H9 (cell line): ENCODE measurements at regions not wholly inside any gene's neighbourhood (a gene's known extent, or its start where the extent isn't known, plus 50 kb on each side); places are given as distances from the start of the nearest gene placed in this dataset.

Experiments
- DNase-seq: peaks from one replicate; pipeline ENCODE4 v3.0.0-alpha.2; 2017
- H2AFZ ChIP-seq: one replicate; pipeline ENCODE4 v1.6.1; 2013; ENCODE audit warnings: mild to moderate bottlenecking, low read length, control low read depth, moderate library complexity
- H2AK5ac ChIP-seq: 2 replicates; pipeline ENCODE4 v1.6.1; 2013; ENCODE audit warnings: low read length, control low read depth, mixed read lengths; ENCODE audit not compliant: insufficient read length
- H2BK120ac ChIP-seq: one replicate; pipeline ENCODE4 v1.6.1; 2013; ENCODE audit warnings: low read depth, mild to moderate bottlenecking, low read length, control low read depth, inconsistent platforms; ENCODE audit not compliant: poor library complexity, severe bottlenecking
- H2BK12ac ChIP-seq: 2 replicates; pipeline ENCODE4 v1.6.1; 2013; ENCODE audit warnings: low read length, control low read depth, mixed read lengths, low read depth; ENCODE audit not compliant: insufficient read length
- H2BK15ac ChIP-seq: 2 replicates; pipeline ENCODE4 v1.6.1; 2013; ENCODE audit warnings: low read depth, low read length, control low read depth
- H2BK20ac ChIP-seq: one replicate; pipeline ENCODE4 v1.6.1; 2013; ENCODE audit warnings: low read depth, mild to moderate bottlenecking, low read length, control low read depth, inconsistent platforms; ENCODE audit not compliant: poor library complexity, severe bottlenecking
- H2BK5ac ChIP-seq: 2 replicates; pipeline ENCODE4 v1.6.1; 2013; ENCODE audit warnings: low read length, control low read depth, mixed read lengths; ENCODE audit not compliant: insufficient read length
- H3K14ac ChIP-seq: 2 replicates; pipeline ENCODE4 v1.6.1; 2013; ENCODE audit warnings: low read length, control low read depth; ENCODE audit not compliant: insufficient read depth
- H3K18ac ChIP-seq: 2 replicates; pipeline ENCODE4 v1.6.1; 2013; ENCODE audit warnings: low read depth, mild to moderate bottlenecking, mixed read lengths, low read length, control low read depth; ENCODE audit not compliant: insufficient read length
- H3K23ac ChIP-seq: 2 replicates; pipeline ENCODE4 v1.6.1; 2013; ENCODE audit warnings: low read length, control low read depth, mixed read lengths, low read depth; ENCODE audit not compliant: insufficient read length
- H3K23me2 ChIP-seq: 2 replicates; pipeline ENCODE4 v1.6.1; 2013; ENCODE audit warnings: low read depth, mild to moderate bottlenecking, mixed read lengths, low read length, control low read depth; ENCODE audit not compliant: insufficient read length, poor library complexity, severe bottlenecking
- H3K27ac ChIP-seq: 2 replicates; pipeline ENCODE4 v1.5.1; 2013; ENCODE audit warnings: low read length, control low read depth, mixed read lengths, low read depth; ENCODE audit not compliant: insufficient read length
- H3K27me3 ChIP-seq: 2 replicates; pipeline ENCODE4 v1.6.1; 2013; ENCODE audit warnings: low read length, control low read depth, inconsistent platforms; ENCODE audit not compliant: insufficient read depth
- H3K4ac ChIP-seq: 2 replicates; pipeline ENCODE4 v1.6.1; 2013; ENCODE audit warnings: low read depth, mild to moderate bottlenecking, control low read depth, inconsistent platforms, low read length, moderate library complexity
- H3K4me1 ChIP-seq: 2 replicates; pipeline ENCODE4 v1.6.1; 2013; ENCODE audit warnings: low read length, control low read depth, inconsistent platforms; ENCODE audit not compliant: insufficient read depth
- H3K4me2 ChIP-seq: 2 replicates; pipeline ENCODE4 v1.6.1; 2013; ENCODE audit warnings: low read length, control low read depth, mixed read lengths; ENCODE audit not compliant: insufficient read length, insufficient read depth
- H3K56ac ChIP-seq: 2 replicates; pipeline ENCODE4 v1.6.1; 2013; ENCODE audit warnings: low read depth, mild to moderate bottlenecking, mixed read lengths, low read length, control low read depth; ENCODE audit not compliant: insufficient read length
- H3K79me1 ChIP-seq: 2 replicates; pipeline ENCODE4 v1.6.1; 2013; ENCODE audit warnings: low read depth, mild to moderate bottlenecking, moderate library complexity, low read length, control low read depth, inconsistent platforms; ENCODE audit not compliant: insufficient read depth, poor library complexity, severe bottlenecking
- H3K79me2 ChIP-seq: 2 replicates; pipeline ENCODE4 v1.6.1; 2013; ENCODE audit warnings: low read length, control low read depth, inconsistent platforms; ENCODE audit not compliant: insufficient read depth
- H3K9ac ChIP-seq: 2 replicates; pipeline ENCODE4 v1.6.1; 2013; ENCODE audit warnings: low read length, control low read depth, mixed read lengths; ENCODE audit not compliant: insufficient read length; ENCODE audit errors: extremely low read depth
- H3K9me3 ChIP-seq: one replicate; pipeline ENCODE4 v1.6.1; 2013; ENCODE audit warnings: low read depth, low read length, inconsistent platforms; ENCODE audit not compliant: control insufficient read depth
- H3T11ph ChIP-seq: one replicate; pipeline ENCODE4 v1.6.1; 2013; ENCODE audit warnings: mild to moderate bottlenecking, low read length, control low read depth, inconsistent platforms
- H4K20me1 ChIP-seq: one replicate; pipeline ENCODE4 v1.6.1; 2013; ENCODE audit not compliant: control insufficient read depth, insufficient read length, insufficient read depth
- H4K5ac ChIP-seq: 2 replicates; pipeline ENCODE4 v1.6.1; 2013; ENCODE audit warnings: low read depth, mild to moderate bottlenecking, mixed read lengths, low read length, control low read depth; ENCODE audit not compliant: insufficient read length
- H4K8ac ChIP-seq: replicated peaks from 2 replicates; pipeline ENCODE4 v1.6.1; 2013; ENCODE audit warnings: low read length, control low read depth, mixed read lengths, low read depth; ENCODE audit not compliant: insufficient read length
- H4K91ac ChIP-seq: 2 replicates; pipeline ENCODE4 v1.6.1; 2013; ENCODE audit warnings: low read depth, mild to moderate bottlenecking, moderate library complexity, mixed read lengths, low read length, control low read depth; ENCODE audit not compliant: insufficient read length
- H3K27ac Mint-ChIP-seq, 3 experiments: 2 replicates in 2 of 3; 3 replicates in 1 of 3; pipeline ENCODE4 v1.8.0; 2020 to 2021; ENCODE audit warnings: mixed read lengths in 3 of 3, mild to moderate bottlenecking in 1 of 3, moderate library complexity in 1 of 3
- H3K27me3 Mint-ChIP-seq: 2 replicates; pipeline ENCODE4 v1.8.0; 2021; ENCODE audit warnings: low read depth, mild to moderate bottlenecking, moderate library complexity, mixed read lengths
- H3K36me3 Mint-ChIP-seq, 3 experiments: 2 replicates in 2 of 3; 3 replicates in 1 of 3; pipeline ENCODE4 v1.8.0; 2020 to 2021; ENCODE audit warnings: low read depth in 3 of 3, mixed read lengths in 3 of 3; ENCODE audit not compliant: insufficient read depth in 1 of 3
- H3K4me1 Mint-ChIP-seq, 2 experiments: 2 replicates each; pipeline ENCODE4 v1.8.0; 2020; ENCODE audit warnings: mixed read lengths in 2 of 2
- H3K4me3 Mint-ChIP-seq, 2 experiments: 2 replicates in 1 of 2; 3 replicates in 1 of 2; pipeline ENCODE4 v1.8.0; 2020 to 2021; ENCODE audit warnings: mild to moderate bottlenecking in 2 of 2, mixed read lengths in 2 of 2, moderate library complexity in 1 of 2
- H3K9me3 Mint-ChIP-seq, 2 experiments: 2 replicates in 1 of 2; 3 replicates in 1 of 2; pipeline ENCODE4 v1.8.0; 2020; ENCODE audit warnings: mild to moderate bottlenecking in 2 of 2, mixed read lengths in 2 of 2, moderate library complexity in 1 of 2
- CTCF ChIP-seq: fragments of 200-600 bp; sonication (generic); conservative IDR thresholded peaks from 3 replicates; pipeline ENCODE4 v1.8.0; 2021; ENCODE audit warnings: antibody characterized with exemption, mild to moderate bottlenecking
- WGBS: extraction: QIAGEN DNeasy Blood & Tissue Kit; methylation state at CpG from one replicate; pipeline ENCODE4 v1.1.7; 2013; ENCODE audit warnings: missing lambda C conversion rate, low lambda C conversion rate, mixed read lengths; ENCODE audit not compliant: insufficient read length; ENCODE audit errors: extremely low coverage; 5-methylcytosine and 5-hydroxymethylcytosine counted together

- Histone ChIP-seq H4K91ac (no peak overlapping the region), H3K79me2 (no peaks in the 10 kb centered on the region), H3T11ph (no peak overlapping the region), H3K27ac (no peak overlapping the region), H2BK20ac (no peak overlapping the region), H4K20me1 (no peaks in the 10 kb centered on the region), H4K5ac (no peak overlapping the region), H2AK5ac (no peak overlapping the region), H3K4me1 (no peaks in the 10 kb centered on the region), H3K56ac (no peak overlapping the region), H3K23ac (no peak overlapping the region), H3K23me2 (no peaks in the 10 kb centered on the region), H3K79me1 (no peaks in the 10 kb centered on the region), H3K9ac (no peak overlapping the region), H3K14ac (no peak overlapping the region), H3K4ac (no peak overlapping the region), H3K4me2 (no peak overlapping the region), H2AFZ (no peak overlapping the region), H3K18ac (no peak overlapping the region), H2BK12ac (no peak overlapping the region), H2BK15ac (no peak overlapping the region), H3K27me3 (no peaks in the 10 kb centered on the region), H3K9me3 (no peaks in the 10 kb centered on the region), H2BK5ac (no peak overlapping the region), H2BK120ac (no peak overlapping the region), H4K8ac (no peak overlapping the region)
- Mint-ChIP-seq H3K36me3 (peaks cover 11 to 39% (median 25%) of the 10 kb centered on the region in 3 experiments), H3K4me1 (peaks cover 2 to 3% of the 10 kb centered on the region in 2 experiments; a peak in 2 of 4 replicates), H3K9me3 (peaks cover 27 to 28% of the 10 kb centered on the region in 2 experiments), H3K27me3 (no peaks in the 10 kb centered on the region; the same call in none of the 2 replicates), H3K4me3 (no peak overlapping the region), H3K27ac (0 out of 7 replicates have a peak overlapping the region, but pooled peaks of 1 of the 3 experiments have one; percentile 44)
- WGBS, result no CpG with 5 or more reads among the region's 3 CpGs
- TF ChIP-seq CTCF, result no peak
- no peak for DNase-seq
Measured at GRCh38 chr18:1036926-1037325, 132.3 kb downstream of the ADCYAP1 start.
